Dermis microvascular lymphatic vessel endothelial cell (primary cell): ENCODE measurements at regions not wholly inside any gene's neighbourhood (a gene's known extent, or its start where the extent isn't known, plus 50 kb on each side); places are given as distances from the start of the nearest gene placed in this dataset.
"Not testable (repeated sequence)": the region's sequence is repeated elsewhere in the genome, so short reads cannot be mapped to it uniquely, and the experiment has no call there.

ENCODE experiments used
- DNase-seq, 2 donors: peaks; one replicate each; pipeline versions ENCODE4 v3.0.0 to v3.0.0-alpha.2; 2010; ENCODE audit warnings: low read depth in 2 of 2

DNA sequence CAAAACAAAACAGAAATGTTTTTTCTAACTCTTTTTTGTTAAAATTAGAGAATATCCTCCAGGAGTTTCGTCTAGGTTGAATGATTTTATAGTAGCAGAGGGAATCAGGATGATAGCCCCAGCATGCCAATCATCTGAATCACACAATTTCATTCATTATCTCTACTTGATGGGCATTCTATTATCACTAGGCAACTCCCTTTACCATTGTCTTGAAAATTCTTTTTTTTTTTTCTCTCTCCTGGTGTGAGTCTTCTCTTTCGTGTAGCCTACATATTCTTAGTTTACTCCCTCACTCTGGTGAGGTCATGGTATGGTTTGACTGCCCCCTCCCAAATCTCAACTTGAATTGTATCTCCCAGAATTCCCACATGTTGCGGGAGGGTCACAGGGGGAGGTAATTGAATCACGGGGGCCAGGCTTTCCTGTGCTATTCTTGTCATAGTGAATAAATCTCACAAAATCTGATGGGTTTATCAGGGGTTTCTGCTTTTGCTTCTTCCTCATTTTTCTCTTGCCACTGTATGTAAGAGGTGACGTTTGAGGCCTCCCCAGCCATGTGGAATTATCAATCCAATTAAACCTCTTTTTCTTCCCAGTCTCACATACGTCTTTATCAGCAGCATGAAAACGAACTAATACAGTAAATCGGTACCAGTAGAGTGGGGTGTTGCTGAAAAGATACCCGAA lies 105.0 kb downstream of the OTUD1 start:
- no peak for DNase-seq

DNA sequence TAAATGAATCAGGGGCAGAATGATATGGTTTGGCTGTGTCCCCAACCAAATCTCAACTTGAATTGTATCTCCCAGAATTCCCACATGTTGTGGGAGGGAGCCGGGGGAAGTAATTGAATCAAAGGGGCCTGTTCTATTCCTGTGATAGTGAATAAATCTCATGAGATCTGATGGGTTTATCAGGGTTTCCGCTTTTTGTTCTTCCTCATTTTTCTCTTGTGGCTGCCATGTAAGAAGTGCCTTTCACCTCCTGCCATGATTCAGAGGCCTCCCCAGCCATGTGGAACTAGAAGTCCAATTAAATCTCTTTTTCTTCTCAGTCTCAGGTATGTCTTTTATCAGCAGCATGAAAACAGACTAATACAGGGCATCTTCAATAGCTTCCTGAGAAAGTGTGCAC lies 107.0 kb downstream of the OTUD1 start:
- not testable (repeated sequence) for DNase-seq

DNA sequence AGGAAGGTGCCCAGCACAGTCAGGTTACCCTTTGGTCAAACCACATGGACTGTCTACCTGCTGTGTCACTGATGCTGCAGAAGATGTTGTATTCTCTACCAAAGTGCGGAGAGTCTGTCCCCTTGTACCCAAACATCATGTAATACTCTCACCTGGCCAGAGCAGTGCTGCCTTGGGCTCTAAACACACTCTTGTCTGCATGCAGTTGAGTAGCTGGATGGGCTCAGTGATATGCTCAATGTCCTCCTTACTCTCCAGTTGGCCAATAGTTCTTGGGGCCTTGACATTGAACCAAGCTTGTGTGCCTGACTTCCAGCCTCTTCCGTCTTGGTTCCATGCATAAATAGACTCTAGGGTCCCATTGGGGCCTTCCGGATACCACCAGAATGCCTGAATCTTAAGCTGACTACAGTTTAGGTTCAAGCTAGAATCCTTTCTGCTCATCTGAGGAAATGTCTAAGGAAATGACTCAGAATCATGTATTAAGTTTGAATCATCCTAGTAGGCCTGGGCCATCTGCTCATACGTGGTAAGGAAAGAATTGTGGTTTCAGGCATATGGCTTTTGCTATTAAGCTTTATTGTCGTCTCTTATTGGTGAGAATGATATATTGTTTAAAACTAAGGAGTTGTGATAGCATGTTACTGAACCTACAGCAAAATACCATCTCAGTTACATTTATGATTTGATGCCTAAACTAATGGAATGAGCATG lies 118.0 kb downstream of the OTUD1 start:
- DNase-seq = no peak

DNA sequence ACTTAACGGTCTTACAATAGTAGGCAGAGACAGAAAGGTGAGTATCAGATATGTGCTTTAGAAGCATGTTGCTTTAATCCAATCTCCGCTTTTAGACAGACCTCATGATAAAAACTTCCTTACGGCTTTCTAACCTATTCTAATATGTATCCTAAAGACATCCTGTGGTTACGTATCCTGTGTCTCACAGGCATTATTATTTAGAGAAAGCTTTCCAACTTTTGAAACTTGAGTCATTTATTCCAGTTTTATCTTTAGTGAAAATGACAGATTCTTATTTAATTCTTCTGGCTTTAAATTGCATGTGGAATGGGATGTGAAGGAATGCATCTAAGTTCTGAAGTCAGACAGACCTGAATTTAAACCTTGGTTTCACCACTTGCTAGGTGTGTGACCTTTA lies 118.9 kb downstream of the OTUD1 start:
- DNase-seq = no peak

DNA sequence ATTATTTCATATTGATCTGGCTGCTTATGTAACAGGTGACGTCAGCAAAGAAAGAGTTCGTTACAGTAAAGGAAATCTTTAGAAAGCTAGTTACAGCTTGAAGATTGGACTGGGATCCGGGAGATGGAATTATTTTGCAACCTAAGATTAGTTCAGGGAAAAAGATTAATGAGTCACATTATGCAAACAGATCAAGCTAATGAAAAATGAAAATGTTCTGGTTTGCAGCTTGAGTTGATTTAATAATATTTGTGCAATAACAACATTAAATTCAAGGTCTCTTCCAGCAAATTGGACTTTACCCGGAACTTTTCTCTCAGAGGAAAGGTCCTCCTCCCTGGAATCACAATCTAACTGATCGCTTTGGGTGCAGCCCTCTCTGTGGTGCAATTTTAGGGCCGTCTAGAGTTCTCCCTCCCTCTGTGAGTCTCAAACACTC lies 119.5 kb downstream of the OTUD1 start:
- DNase-seq = no peak

DNA sequence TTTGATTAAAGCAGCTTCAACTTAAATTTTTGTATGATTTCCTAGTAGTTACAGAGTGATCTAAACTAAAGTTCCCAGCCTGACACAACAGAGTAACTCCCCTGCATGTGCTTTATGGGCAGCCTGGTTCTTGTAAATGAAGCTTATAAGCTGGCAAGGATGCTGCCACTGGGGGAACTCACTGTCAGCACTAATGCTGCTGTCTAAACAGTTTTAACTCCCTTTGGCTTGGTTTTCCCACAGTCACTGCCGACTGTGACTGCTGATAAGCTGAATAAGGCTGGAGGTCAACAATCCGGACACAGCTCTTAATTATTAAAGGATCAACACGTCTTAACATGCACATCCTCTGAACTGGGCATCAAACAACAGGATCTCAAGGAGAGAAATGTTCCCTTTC lies 130.1 kb downstream of the OTUD1 start:
- DNase-seq = no peak

DNA sequence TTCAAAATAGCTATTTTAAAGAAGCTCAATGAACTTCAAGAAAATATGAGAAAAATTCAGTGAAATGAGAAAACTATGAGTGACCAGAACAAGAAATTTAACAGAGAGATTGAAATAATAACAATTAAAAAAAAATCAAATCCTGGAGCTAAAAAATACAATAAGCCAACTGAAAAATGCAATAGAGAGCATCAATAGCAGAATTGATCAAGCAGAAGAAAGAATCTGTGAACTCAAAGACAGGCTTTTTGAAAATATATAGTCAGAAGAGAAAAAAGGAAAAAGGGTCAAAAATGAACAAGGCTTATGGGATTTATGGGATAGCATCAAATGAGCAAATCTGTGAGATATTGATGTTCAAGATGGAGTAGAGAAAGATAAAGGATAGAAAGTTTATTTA lies 133.0 kb downstream of the OTUD1 start:
- DNase-seq = no peak

DNA sequence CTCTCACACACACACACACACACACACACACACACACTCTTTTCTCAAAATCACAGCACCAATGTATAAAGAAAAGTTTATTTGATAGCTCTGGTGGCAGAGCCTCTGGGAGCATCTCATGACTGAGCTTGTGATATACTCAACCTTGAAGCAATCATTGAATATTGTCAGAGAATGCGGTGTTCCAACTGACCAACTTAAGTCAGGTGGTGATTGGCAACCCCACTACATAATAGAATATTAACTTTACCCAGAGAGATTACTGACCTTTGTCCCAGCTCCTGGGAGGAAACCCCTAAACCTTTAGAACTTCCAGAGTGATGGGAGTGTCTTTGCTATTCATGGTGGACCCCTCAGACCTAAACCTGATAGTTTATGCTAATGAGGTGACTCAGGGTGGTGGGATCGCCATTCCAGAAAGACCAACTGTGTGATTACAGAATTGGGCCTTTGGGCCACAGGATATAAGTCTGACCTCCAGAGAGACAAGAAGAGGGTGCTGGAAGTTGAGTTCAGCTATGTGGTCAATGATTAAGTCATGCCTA lies 143.1 kb downstream of the OTUD1 start:
- no peak for DNase-seq

DNA sequence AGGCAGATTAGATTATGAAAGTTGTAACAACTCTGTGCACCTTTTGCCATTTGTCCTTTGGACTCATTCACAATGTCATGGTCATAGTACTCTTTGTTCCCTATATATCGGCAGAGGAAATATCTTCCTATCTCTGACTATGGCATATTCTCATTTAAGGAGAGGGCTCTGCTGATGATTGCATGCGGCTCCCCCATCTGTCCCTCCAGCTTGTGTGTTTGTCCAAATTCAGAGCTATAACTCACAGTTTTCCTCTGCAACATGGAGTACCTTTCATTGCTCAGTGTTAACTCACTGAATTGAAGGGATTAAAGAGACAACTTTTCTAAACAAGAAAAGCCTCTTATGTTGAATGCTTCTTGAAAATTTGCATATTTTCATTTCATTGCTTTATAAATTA lies 145.5 kb downstream of the OTUD1 start:
- DNase-seq = no peak

DNA sequence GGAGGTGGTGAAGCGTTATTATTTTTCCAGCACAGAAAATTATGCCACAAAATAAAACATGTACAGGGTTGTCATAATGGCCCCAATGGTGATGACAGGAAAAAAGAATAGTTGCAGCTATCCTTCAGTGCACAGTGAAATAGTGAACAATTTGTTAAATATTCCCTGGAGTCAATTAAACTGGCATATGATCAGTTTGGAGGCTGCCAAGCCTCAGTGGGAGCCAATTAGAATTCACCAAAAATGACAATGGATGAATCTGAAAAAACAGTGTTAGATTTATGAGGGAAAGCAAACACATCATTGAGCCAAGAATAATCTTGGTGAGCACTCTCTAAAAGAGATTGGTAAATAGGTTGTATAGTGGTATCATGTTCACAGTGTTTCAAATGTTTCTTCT lies 146.3 kb downstream of the OTUD1 start:
- DNase-seq = no peak

DNA sequence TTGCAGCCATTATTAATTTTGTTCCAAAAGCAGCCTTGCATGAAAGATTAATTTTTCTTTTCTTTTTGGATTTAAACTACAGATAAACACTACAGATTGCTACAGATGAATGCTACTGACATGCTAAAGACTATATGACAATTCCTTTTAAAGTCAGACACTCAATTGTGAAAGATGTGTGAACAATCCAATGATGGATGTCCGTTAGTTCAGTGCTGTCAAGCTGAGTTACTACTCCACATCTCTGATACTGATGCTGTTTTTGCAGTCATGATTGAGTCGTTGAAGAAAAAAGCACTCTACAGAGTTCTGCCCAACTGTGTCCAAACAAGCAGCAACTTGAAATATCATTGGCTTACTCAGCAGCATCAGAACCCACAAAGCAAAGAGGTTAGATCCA lies 146.8 kb downstream of the OTUD1 start:
- no peak for DNase-seq

DNA sequence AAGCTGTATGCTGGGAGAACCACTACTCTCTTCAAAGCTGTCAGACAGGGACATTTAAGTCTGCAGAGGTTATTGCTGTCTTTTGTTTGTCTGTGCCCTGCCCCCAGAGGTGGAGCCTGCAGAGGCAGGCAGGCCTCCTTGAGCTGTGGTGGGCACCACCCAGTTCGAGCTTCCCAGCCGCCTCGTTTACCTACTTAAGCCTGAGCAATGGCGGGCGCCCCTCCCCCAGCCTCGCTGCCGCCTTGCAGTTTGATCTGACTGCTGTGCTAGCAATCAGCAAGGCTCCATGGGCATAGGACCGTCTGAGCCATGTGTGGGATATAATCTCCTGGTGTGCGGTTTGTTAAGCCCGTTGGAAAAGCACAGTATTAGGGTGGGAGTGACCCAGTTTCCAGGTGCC lies 156.4 kb downstream of the OTUD1 start:
- not testable (repeated sequence) for DNase-seq

DNA sequence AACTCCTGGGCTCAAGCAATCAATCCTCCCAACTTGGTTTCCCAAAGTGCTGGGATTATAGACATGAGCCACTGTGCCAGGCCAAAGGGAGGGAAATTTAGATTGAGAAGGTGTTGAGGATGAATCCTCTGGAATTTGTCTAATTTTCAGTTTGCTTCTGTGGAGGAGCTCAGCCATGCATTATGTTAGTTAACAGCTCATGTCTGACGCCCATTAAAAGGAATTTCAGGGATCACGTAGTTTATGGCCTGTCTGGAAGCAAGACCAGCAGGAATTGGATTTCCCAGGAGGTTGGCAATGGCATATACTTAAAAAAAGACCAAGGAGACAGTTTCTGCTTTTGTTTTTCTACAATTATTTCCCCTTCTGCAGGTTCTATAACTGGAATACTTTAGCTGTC lies 165.7 kb downstream of the OTUD1 start:
- no peak for DNase-seq

DNA sequence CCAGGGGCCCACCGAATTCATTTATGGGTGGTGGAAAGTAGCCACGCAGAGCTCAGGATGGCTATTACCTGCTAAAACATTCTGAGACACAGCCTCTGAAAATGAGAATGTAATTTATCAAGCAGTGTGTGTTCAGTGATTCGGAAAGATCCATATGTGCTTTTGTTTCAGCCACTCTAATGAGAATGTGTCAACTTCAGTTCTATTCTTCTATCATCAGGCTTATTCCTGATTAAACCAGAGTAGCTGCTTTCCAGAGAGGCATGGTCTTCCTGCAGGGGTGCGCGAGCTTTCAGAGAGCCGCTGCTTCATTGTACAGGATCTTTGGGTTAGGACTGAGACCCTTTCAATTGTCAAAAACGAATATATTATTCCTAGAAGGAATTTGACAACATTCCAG lies 167.6 kb downstream of the OTUD1 start:
- DNase-seq = no peak

DNA sequence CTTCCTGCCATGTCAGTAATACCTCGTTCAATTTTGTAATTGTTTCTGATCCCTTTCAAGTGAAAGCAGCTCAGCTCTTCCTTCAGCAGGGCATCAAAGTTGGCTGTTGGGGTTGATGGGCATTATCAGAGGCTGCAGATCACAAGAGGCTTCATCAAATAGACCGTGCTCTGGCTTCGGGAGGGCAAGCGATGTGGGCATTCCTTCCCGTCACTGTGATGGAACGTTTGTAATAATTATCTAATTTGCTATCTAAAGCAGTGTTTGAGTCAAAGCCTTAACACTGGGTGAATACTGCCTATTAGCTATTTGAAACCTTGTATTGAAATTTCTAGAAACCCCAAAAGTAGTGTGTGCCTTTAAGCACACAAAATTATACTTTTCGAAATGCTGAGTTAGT lies 170.1 kb downstream of the OTUD1 start:
- no peak for DNase-seq

DNA sequence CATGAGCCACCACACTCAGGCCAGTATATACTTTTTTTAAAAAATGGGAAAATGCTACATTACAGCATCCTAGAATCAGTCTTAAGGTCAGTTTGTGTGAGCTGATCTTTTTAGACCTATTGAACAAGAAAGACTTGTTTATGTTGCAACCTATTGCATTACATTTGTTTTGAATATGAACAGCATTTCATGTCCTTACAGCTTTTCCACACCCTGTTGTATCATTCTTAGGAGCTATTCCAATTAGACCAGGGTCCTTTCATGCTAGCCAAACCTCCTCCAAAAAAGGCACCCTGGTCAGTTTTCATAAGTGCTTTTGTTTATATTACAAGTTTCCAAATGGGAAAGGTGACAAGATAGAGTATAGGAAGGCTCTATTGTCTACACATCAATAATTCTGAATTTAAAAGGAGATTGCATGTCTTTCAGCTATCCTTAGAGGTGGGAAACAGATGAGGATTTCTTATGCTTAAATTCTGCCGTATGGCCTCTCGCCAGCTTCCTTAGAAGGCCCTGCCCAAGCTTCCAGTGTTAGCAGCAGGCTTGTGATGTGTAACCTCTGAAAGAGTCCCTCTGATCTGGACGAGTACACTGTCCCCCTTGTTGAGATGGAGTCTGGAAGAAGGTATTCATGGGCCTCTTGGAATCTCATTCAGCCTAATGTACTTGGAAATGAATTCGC lies 171.9 kb downstream of the OTUD1 start:
- no peak for DNase-seq

DNA sequence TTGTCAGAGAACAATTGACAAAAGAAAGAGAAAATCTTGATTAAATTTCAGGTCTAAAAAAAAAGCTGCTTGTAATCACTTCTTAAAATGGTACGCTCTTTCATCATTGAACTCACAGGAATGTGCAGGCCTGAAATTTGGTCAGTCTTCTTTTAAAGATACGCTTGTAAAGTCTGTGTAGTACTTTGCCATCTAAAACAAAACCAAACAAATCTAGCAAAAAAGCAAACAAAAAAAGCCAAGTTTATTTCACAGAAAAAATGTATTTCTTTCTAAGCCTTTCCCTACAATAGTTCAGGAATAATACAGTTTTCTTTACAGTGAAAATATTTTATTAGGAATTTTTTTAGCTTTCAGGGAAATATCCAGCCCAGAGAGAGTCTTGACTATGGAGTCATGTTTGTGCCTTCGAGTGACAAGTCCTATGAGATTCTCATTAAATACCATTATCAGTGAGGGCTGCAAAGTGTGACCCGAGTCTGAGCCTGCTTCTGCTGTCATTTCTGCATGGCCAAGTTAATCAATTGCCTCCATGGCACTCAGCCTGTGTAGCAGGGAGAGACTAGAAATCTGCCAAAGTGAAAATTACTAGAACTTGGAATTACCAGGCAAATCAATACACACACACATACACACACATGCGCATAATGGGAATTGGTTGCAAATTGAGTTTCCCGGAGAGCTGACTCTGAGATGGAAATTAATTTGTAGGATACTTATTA lies 172.6 kb downstream of the OTUD1 start:
- DNase-seq = no peak

DNA sequence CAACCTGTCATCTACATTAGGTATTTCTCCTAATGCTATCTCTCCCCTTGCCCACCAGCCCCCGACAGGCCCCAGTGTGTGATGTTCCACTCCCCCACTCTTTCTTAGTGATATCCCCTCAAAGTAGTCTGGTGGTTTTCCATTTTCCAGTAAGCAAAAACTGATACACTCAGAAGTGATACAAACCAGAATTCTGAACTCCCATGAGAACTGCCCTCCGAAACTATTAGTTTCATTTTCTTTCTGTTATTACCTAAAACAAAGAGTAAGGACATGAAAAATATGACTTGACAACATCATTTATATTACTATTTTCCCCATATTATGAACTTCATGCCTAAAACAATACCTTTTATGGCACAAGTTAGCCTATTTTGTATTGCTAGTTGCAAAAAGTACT lies 175.0 kb downstream of the OTUD1 start:
- DNase-seq = no peak

DNA sequence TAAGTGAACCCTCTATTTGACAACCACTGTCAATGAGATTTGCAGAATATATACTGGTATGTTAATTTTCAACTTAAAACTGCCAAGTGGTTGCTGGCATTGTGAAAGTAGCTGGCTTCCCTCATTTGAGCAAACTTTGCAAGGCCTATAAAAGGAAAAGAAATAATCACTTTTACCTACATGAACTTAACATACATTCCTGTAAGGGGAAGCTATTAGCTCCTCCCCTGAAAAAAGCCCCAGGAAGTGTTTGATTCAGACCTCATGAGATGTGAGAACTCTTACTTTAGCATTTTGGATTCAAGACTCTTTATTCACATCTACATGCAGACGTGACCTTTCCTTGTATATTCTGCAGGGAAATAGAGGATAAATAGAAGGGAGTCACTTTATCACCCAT lies 175.6 kb downstream of the OTUD1 start:
- DNase-seq = no peak

DNA sequence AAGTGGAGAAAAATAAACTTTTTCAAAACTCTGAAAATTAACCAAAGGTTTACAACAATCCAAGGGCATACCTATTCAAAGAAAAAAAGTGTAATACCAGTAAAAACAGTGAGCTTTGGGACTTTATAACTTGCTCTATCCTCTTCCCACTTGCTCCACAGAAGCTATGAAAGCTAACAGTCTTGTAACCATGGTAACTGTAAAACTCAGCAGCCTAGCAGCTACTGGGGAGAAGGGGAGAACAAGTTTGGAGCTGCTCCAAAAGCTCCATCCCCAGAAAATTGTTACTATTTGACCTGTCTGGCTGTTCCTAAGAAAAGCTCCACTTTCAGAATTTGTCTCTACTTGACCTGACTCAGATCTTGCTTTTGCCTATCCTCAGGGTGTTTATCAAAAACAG lies 191.5 kb downstream of the OTUD1 start:
- DNase-seq = no peak

DNA sequence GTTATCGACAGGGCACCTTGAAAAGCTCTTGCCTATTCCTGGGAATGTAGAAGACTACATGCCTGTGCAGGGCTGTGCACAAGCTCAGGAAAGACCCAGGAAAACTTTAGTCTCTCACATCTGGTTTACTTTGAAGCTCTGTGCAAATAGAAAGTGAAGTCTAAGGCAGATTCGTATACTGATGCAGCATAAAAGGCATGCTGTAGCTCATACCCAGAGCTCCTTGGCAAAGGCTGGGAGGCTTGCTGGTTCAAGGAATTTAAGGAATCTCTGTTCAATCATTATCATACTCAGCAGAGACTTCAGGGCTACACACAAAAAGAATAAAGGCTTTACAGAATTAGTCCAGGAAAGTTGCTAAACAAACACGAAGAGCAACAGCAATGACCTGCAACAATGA lies 192.0 kb downstream of the OTUD1 start:
- no peak for DNase-seq
